GM12872 (cell line): ENCODE measurements at regions not wholly inside any gene's neighbourhood (a gene's known extent, or its start where the extent isn't known, plus 50 kb on each side); places are given as distances from the start of the nearest gene placed in this dataset.

Experiments
- CTCF ChIP-seq: IDR thresholded peaks from 3 replicates; pipeline ENCODE4 v1.5.1; 2011; ENCODE audit warnings: low read depth, mild to moderate bottlenecking, low read length, moderate library complexity; ENCODE audit not compliant: insufficient read depth

DNA sequence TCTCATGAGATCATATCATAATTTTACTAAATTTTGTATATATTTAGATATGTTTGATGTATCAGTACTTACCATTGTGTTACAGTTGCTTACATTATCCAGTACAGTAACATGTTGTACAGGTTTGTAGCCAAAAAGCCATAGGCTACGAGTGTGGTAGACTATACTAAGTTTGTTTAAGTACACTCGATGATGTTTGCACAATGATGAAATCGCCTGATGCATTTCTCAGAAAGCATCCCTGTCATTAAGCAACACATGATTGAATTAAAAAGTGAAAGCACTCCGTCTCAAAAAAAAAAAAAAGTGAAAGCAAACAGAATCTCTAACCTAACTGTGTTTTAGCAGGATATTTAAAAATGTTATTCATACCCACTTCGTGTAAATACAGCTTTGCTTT, 104.9 kb upstream of the TFAP2D start:
- no peak for TF ChIP-seq CTCF

- TF ChIP-seq CTCF, result no peak
Measured at GRCh38 chr6:50610562-50610961, 102.8 kb upstream of the TFAP2D start.

- TF ChIP-seq CTCF, result no peak
Measured at GRCh38 chr6:50635429-50635828, 77.9 kb upstream of the TFAP2D start.

GRCh38 chr6:50637267-50637666, 76.1 kb upstream of the TFAP2D start:
- no peak for TF ChIP-seq CTCF

DNA sequence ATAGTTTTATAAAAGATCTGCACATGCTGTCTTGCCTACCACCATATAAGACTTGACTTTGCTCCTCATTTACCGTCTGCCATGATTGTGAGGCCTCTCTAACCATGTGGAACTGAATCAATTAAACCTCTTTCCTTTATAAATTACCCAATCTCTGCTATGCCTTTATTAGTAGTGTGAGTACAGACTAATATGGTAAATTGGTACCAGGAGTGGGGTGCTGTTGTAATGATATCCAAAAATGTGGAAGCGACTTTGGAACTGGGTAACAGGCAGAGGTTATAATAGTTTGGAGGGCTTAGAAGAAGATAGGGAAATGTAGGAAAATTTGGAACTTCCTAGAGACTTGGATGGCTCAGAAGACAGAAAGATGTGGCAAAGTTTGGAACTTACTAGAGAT, 64.2 kb upstream of the TFAP2D start:
- TF ChIP-seq CTCF, result no peak

DNA sequence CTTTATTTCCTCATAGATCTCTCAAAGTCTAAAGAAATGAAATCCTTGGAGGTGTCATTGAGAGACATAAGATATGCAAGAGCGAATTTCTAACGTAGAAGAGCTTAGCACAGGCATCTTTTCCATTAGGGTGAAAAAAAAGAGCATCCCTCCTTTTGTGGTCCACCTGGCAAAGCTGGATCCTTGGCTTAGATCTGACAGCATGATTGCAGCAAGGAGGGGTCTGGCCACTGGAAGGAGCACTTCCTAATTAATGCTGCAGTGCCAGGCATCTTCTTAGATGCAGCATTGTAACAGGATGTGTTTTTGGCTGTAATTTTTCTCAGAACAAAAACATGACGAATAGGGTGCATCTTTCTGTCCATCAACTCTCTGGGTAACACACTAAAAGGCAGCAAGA, 60.1 kb upstream of the TFAP2D start:
- TF ChIP-seq CTCF, result no peak

GRCh38 chr6:50654155-50654554, 59.2 kb upstream of the TFAP2D start:
- no peak for TF ChIP-seq CTCF
